Stimulated activated CD4-positive, alpha-beta T cell treated with anti-CD3 and anti-CD28 coated beads, Interleukin-2, amount 100 ng/mL, for 48 hours (primary cell): ENCODE measurements at regions not wholly inside any gene's neighbourhood (a gene's known extent, or its start where the extent isn't known, plus 50 kb on each side); places are given as distances from the start of the nearest gene placed in this dataset.
"Not testable (repeated sequence)": the region's sequence is repeated elsewhere in the genome, so short reads cannot be mapped to it uniquely, and the experiment has no call there.

Experiments used
- DNase-seq, 2 donors: peaks; one replicate each; pipeline ENCODE4 v3.0.0-alpha.2; 2020

- DNase-seq: not testable (repeated sequence)
Measured at GRCh38 chr6:28623242-28623641, 97.6 kb downstream of the GPX5 start.

- not testable (repeated sequence) for DNase-seq
Measured at GRCh38 chr6:28626386-28626785, 100.7 kb downstream of the GPX5 start.

GRCh38 chr6:28632326-28632851 is 106.7 kb downstream of the GPX5 start:
- DNase-seq: no peak

GRCh38 chr6:28633445-28634215 is 107.9 kb downstream of the GPX5 start:
- DNase-seq: no peak

GRCh38 chr6:28634411-28634760 is 108.7 kb downstream of the GPX5 start:
- DNase-seq: no peak

GRCh38 chr6:28634761-28635546 is 109.3 kb downstream of the GPX5 start:
- DNase-seq: no peak

GRCh38 chr6:28635547-28636158 is 110.0 kb downstream of the GPX5 start:
- DNase-seq: no peak

- no peak for DNase-seq
Measured at GRCh38 chr6:28638787-28639430, 113.2 kb downstream of the GPX5 start.

- not testable (repeated sequence) for DNase-seq
Measured at GRCh38 chr6:28639445-28640290, 114.0 kb downstream of the GPX5 start.

- DNase-seq: peak; percentile 43
Measured at GRCh38 chr6:28643017-28643740, 117.5 kb downstream of the GPX5 start.

GRCh38 chr6:28646650-28647049 is 121.0 kb downstream of the GPX5 start:
- DNase-seq: no peak

GRCh38 chr6:28648035-28648877 is 122.6 kb downstream of the GPX5 start:
- DNase-seq: peak; percentile 75 to 84

- DNase-seq: no peak
Measured at GRCh38 chr6:28648878-28649375, 123.2 kb downstream of the GPX5 start.

- DNase-seq: no peak
Measured at GRCh38 chr6:28651161-28651560, 125.5 kb downstream of the GPX5 start.

GRCh38 chr6:28653876-28654275 is 128.2 kb downstream of the GPX5 start:
- no peak for DNase-seq

GRCh38 chr6:28655164-28655563 is 129.5 kb downstream of the GPX5 start:
- no peak for DNase-seq

- DNase-seq: no peak
Measured at GRCh38 chr6:28656715-28657114, 131.0 kb downstream of the GPX5 start.

GRCh38 chr6:28657381-28657768 is 131.7 kb downstream of the GPX5 start:
- DNase-seq: no peak

GRCh38 chr6:28657769-28658465 is 132.2 kb downstream of the GPX5 start:
- peak; percentile 53 to 67 for DNase-seq
